T-helper 2 cell (primary cell): ENCODE measurements at regions not wholly inside any gene's neighbourhood (a gene's known extent, or its start where the extent isn't known, plus 50 kb on each side); places are given as distances from the start of the nearest gene placed in this dataset.

ENCODE experiments used
- DNase-seq, 5 experiments: peaks; one replicate each; pipeline versions ENCODE4 v3.0.0 to v3.0.0-alpha.2; 2012 to 2022

DNA sequence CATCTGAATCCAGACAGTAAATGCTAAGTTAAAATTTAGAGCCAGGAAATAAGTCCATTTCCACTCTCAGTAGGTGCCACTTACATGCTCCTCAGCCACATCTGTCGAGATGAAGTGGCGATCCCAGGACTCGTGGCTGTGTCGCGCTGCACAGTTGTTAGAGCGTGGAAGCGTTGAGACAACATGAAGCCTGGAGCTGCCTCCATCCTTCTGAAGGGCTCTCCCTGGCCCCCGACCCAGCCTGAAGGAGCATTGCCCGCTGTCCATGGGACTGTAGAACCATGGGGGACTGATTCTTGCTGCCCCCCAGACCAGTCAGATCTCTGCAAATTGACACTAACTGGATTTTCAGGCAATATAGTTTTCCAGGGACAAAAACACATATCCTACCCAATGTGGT lies 58.9 kb downstream of the IRX1 start:
- no peak for DNase-seq

GRCh38 chr5:3656803-3657202 lies 61.2 kb downstream of the IRX1 start:
- no peak for DNase-seq

DNA sequence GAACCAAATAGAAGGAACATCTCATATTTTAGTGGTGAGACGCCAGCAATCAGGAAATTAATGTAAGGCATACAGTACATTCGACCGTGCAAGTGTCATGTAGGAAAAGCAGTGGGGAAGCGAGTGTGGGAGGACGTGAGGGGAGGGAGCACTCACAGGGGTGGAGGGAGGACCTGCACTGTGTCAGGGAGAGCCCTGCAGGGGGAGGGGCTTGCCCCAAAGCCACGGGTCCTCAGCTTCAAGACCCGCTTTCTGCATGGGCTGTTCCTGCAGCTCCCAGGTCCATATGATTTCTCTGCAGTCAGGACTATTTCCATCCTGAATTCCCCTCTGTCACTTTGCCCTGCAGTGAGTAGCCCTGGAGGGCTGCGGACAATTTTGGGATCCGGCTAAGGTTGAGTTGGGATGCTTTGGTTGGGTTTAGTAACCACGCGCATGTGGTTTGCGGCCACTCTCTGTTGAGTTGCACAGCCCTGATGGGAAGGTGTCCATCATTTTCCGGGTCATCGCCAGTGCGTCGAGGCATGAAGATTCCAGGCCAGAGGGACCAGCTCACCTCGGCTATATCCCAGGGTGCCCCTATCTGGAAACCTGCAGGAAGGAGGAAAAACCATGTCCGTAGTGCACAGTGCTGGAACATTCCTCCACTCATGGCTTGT lies 61.9 kb downstream of the IRX1 start:
- no peak for DNase-seq

GRCh38 chr5:3658929-3659328 lies 63.3 kb downstream of the IRX1 start:
- no peak for DNase-seq

DNA sequence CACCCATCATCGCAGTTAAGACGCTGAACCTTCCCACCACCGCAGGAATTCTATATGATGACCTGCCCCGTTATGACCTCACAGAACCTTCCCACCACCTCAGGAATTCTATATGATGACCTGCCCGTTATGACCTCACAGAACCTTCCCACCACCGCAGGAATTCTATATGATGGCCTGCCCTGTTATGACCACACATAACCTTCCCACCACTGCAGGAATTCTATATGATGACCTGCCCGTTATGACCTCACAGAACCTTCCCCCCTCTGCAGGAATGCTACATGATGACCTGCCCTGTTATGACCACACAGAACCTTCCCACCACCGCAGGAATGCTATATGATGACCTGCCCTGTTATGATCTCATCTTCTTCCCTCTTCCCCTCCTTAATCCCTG lies 64.3 kb downstream of the IRX1 start:
- no peak for DNase-seq

- DNase-seq, result no peak
Measured at GRCh38 chr5:3660630-3661029, 65.0 kb downstream of the IRX1 start.

DNA sequence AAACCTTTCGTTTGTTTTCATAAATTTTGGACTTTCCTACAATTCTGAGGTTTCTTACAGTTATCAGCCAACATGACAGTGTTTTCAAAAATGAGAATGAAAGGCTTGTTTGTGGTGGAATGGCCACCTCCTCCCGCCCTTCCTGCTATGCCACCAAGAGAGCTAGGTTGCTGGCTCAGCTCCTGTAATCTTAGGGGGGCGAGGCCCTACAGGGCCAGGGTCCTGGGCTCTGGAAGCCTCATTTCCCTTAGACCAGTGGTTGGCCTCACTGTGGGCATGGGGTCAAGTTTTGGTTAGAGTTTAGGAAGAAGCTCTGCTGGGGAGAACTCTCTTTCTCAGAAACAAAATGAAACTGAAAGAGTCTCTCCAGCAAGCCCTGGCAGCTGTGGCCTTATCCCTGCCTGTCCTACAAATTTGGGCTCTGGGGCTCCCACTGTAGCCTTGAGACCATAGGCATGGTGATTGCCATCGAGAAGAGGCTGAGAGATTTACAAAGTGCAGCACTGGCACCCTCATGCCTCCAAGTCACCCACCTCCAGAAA lies 66.2 kb downstream of the IRX1 start:
- no peak for DNase-seq

GRCh38 chr5:3662344-3662743 lies 66.7 kb downstream of the IRX1 start:
- DNase-seq, result no peak

DNA sequence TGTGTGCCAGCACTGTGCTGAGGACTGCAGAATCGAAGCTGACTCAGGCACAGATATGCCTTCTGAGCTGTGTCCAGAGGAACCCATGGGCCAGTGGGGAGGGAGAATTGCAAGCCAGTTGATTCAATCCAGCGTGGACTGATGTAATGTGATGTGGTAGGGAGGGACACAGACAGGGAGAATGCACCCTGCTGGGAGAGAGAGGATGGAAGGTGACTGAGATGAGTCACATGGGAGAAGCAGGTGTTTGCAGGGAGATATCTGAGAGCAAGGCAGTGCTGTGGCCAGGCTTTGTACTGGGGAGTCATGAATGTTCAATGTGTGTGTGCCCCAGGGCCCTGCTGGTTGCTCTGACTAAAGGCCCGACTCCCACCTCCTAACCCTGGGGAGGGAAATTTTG lies 75.7 kb downstream of the IRX1 start:
- no peak for DNase-seq

- DNase-seq, result no peak
Measured at GRCh38 chr5:3678801-3679200, 83.2 kb downstream of the IRX1 start.

- DNase-seq, result no peak
Measured at GRCh38 chr5:3680821-3681220, 85.2 kb downstream of the IRX1 start.

DNA sequence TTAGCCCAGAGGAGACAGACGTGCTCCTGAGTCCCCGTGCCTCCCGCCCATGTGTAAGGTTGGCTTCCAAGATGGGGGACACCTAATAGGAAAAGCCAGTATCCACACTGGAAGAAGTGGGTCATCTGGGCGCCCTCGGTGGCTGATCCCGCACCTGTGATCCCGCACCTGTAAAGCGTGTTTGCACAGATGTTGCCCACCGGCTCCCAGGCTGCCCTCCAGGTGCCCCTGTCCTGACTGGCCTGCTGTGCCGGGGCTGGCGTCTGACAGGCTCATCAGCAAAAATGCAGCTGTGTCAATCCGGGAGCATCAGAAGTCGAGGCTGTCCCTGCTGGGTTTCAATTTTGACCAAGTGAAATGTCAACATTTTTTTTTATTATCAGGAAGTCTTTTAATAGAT lies 88.5 kb downstream of the IRX1 start:
- no peak for DNase-seq

- no peak for DNase-seq
Measured at GRCh38 chr5:3684771-3685354, 89.2 kb downstream of the IRX1 start.

- no peak for DNase-seq
Measured at GRCh38 chr5:3694819-3695218, 99.2 kb downstream of the IRX1 start.

DNA sequence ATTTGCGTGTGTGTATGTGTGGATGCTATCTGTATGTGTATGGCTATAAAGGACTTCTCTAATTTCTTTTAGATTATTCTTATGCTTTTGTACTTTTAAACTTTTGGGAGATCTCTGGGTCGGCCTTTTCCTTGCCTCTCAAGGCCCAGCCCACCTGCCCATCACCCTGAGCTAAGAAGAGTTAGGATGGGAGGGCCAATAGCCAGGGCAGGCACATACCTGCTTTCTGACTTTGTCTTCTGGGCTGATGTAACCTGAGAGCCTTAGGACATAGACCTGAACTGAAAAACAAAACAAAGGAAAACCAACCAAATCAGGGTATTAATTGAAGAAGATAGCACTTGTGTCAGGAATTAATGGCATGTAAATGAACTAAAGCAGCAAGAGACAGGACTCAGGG lies 100.2 kb downstream of the IRX1 start:
- DNase-seq, result no peak

DNA sequence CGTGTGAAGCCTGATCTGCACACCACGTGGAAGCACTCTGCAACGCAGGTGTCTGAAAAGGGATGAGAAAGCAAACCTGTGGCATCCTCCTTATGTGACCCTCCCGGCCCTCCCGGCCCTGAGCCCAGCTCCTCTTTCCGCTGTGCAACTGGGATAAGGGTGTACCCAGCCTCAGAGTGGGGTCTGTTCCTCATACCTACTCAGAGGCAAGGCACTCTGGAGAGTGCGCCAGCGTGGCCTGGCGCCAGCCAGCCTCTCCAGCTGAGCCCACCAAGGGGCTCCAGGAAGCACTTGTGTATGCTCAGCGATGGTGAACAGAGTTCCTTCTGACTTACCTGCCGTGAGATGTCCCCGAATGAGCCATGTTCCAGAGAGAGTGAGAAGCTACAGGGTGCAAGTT lies 102.8 kb downstream of the IRX1 start:
- no peak for DNase-seq

DNA sequence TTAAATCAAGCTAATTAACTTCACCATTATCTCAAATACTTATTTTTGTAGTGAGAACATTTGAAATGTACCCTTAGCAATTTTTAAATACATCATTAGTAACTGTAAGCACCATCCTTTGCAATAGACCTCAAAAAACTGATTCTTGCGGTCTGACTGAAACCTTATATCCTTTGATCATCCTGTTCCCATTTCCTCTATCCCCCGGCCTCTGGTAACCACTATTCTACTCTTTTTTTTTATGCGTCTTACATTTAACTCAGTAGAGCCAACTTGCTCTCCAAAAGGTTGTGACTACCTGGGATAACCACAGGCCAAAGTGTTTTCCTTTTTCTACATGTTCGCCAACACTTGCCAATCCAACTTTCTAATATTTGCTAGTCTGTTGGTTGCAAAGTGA lies 106.1 kb downstream of the IRX1 start:
- DNase-seq, result no peak

DNA sequence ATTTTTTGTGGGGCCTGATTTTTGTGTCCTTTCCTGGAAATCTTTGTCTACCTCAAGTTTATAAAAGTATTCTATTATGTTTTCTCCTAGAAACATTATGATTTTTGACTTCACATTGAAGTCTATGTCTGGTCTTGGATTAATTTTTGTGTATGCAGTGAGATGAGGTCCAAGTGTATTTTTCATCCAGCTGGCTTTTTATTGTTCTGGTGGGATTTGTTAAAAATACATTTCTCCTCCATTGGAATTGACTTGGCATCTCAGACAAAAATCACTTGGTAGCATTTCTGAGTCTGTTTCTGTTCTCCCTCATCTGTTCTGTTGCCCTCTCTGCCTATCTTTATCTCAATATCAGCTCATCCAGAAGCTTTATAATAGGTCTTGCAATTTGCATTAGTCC lies 109.0 kb downstream of the IRX1 start:
- no peak for DNase-seq

GRCh38 chr5:3709068-3709716 lies 113.6 kb downstream of the IRX1 start:
- no peak for DNase-seq

DNA sequence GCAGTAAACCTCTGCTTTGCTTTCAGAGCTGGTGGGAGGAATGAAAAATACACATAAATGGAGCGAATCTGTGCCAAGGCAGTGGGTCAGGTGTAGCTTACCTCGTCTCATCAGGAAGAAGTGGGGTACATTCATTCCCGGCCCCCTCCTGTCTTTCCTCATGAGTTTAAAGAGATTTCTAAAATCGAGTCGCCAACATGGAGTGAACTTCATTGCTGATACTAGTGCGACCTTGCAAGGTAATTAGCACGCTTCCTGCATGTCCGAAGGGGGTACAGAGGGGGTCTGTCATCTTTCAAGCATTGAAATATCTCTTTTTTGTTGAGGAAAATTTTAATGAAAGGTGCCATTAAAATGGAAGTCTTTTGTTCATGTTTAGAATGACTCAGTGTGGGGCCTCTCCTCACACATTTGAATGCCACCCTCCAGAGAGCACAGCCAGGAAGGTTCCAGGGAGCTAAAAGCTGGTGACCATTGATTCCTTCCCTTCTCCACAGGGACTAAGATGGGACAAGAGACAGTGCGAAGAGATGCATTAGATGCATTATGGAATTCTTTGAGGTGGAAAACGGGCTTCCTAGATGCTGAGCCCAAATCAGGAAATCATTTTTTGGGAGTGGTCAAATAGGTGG lies 114.2 kb downstream of the IRX1 start:
- no peak for DNase-seq

DNA sequence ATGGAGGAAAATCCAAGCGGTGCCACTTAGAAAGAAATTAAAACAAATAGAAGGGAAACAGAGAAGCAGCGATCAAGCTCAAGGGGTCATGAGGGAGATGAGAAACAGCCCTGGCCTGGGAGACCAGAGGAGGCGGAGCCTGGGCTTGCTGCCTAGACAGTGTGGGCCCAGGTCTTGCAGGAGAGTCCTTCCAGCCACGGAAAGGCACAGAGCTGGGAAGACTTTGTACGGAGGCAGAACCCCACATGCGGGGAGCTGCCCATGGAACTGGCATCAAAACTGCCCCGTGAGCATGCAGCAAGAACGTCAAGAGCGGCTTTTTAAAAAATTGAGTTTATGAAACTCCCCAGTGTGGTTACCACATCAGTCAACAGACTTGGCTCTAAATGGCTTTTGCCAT lies 119.4 kb downstream of the IRX1 start:
- DNase-seq, result no peak

DNA sequence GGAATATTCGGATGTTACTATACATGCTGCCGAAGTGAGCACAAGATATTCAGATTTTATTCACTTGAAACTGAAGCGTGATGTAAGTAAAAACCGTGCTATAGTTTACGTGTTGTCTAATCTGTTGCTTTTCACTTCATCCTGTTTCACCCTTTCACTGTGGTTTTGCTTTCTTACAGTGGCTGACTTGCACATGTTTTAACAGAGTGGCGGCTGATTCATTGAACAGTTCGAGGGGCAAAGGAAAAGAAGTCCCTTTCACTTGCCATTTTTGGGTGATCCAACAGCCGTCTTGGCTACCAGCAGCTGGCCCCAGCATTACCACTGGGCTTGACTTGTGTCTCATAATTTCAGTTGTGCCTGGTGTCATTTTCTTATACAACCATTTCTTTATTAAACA lies 134.0 kb downstream of the IRX1 start:
- DNase-seq, result no peak

DNA sequence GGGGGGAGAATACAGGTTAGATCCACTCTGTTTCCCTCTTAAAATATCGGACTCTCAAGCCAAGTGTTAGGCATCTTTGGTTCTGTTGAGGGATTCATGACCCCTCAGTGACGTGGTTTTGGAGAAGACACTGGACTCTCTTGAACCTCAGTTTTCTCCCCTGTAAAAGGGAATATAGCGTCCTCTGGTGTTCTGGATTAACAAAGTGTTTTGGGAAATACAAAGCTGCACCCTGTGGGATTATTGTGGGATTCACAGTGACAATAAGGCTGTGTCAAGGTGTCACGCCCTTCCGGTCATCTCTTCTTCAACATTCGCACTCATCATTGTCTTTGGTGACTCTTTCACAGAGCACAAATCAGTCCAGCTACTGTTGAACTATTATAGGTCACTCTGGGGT lies 139.0 kb downstream of the IRX1 start:
- no peak for DNase-seq

GRCh38 chr5:3736466-3736865 lies 140.8 kb downstream of the IRX1 start:
- no peak for DNase-seq
